ENCODE measurements at regions not wholly inside any gene's neighbourhood (a gene's known extent, or its start where the extent isn't known, plus 50 kb on each side); places are given as distances from the start of the nearest gene placed in this dataset.
"Not testable (repeated sequence)": the region's sequence is repeated elsewhere in the genome, so short reads cannot be mapped to it uniquely, and the experiment has no call there.

GRCh38 chr12:71268598-71269280, 110.9 kb upstream of the TSPAN8 start:
- Histone ChIP-seq H3K27me3 (ENCODE audit: insufficient read depth, low read length) (no peaks in the 10 kb centered on the region), H3K27ac (ENCODE audit: low read length) (no peak overlapping the region), H3K9ac (ENCODE audit: low read depth, low read length) (no peak overlapping the region), H3K4me1 (ENCODE audit: insufficient read depth, low read length) (no peaks in the 10 kb centered on the region), H3K9me3 (ENCODE audit: insufficient read depth, low read depth, low read length) (no peaks in the 10 kb centered on the region), H3K36me3 (ENCODE audit: insufficient read depth, low read depth, low read length) (no peaks in the 10 kb centered on the region), H3K4me3 (ENCODE audit: low read length) (no peak overlapping the region)

GRCh38 chr12:71266606-71267005, 108.8 kb upstream of the TSPAN8 start:
- H3K27ac ChIP-seq (ENCODE audit: low read length) = no peak overlapping the region
- no peaks in the 10 kb centered on the region for H3K9me3 ChIP-seq (ENCODE audit: insufficient read depth, low read depth, low read length)
- H3K36me3 ChIP-seq (ENCODE audit: insufficient read depth, low read depth, low read length) = no peaks in the 10 kb centered on the region
- H3K4me1 ChIP-seq (ENCODE audit: insufficient read depth, low read length) = no peaks in the 10 kb centered on the region
- no peaks in the 10 kb centered on the region for H3K27me3 ChIP-seq (ENCODE audit: insufficient read depth, low read length)
- no peak overlapping the region for H3K9ac ChIP-seq (ENCODE audit: low read depth, low read length)
- no peak overlapping the region for H3K4me3 ChIP-seq (ENCODE audit: low read length)

DNA sequence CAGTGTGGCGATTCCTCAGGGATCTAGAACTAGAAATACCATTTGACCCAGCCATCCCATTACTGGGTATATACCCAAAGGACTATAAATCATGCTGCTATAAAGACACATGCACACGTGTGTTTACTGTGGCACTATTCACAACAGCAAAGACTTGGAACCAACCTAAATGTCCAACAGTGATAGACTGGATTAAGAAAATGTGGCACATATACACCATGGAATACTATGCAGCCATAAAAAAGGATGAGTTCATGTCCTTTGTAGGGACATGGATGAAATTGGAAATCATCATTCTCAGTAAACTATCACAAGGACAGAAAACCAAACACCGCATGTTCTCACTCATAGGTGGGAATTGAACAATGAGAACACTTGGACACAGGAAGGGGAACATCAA, 107.9 kb upstream of the TSPAN8 start:
- not testable (repeated sequence) for H3K27ac ChIP-seq (ENCODE audit: low read length); H3K4me3 ChIP-seq (ENCODE audit: low read length); H3K9me3 ChIP-seq (ENCODE audit: insufficient read depth, low read depth, low read length); H3K9ac ChIP-seq (ENCODE audit: low read depth, low read length); H3K36me3 ChIP-seq (ENCODE audit: insufficient read depth, low read depth, low read length); H3K4me1 ChIP-seq (ENCODE audit: insufficient read depth, low read length); H3K27me3 ChIP-seq (ENCODE audit: insufficient read depth, low read length)

DNA sequence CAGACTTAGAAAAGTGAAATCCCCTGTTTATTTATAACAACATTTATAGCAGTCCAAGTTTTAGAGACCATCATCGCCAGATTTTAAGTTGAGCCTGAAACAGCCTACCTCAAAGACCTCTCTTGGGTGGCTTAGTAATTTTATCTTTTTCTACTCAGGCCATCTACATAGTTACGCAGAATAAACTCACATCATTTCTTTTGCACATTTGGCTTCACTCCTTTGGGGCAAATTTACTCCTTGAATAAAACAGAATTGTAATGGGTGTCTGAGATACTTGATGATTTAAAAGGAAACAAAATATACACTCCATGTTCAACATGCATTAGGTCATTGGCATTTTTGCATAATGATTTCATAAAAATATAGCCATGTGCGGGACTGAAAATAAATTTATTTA, 104.7 kb upstream of the TSPAN8 start:
- Histone ChIP-seq H3K4me3 (ENCODE audit: low read length) (no peak overlapping the region), H3K36me3 (ENCODE audit: insufficient read depth, low read depth, low read length) (no peaks in the 10 kb centered on the region), H3K9ac (ENCODE audit: low read depth, low read length) (no peak overlapping the region), H3K27ac (ENCODE audit: low read length) (no peak overlapping the region), H3K9me3 (ENCODE audit: insufficient read depth, low read depth, low read length) (no peaks in the 10 kb centered on the region), H3K4me1 (ENCODE audit: insufficient read depth, low read length) (no peaks in the 10 kb centered on the region), H3K27me3 (ENCODE audit: insufficient read depth, low read length) (no peaks in the 10 kb centered on the region)

- H3K27me3 ChIP-seq (ENCODE audit: insufficient read depth, low read length) = no peaks in the 10 kb centered on the region
- H3K9me3 ChIP-seq (ENCODE audit: insufficient read depth, low read depth, low read length) = peaks cover 20% of the 10 kb centered on the region
- H3K27ac ChIP-seq (ENCODE audit: low read length) = no peak overlapping the region
- H3K36me3 ChIP-seq (ENCODE audit: insufficient read depth, low read depth, low read length) = no peaks in the 10 kb centered on the region; the same call in 1 of the 2 replicates
- 0 out of 2 replicates have a peak, but pooled peaks cover 2% of the 10 kb centered on the region for H3K4me1 ChIP-seq (ENCODE audit: insufficient read depth, low read length)
- H3K9ac ChIP-seq (ENCODE audit: low read depth, low read length) = no peak overlapping the region
- no peak overlapping the region for H3K4me3 ChIP-seq (ENCODE audit: low read length)
Observed at GRCh38 chr12:71252473-71252872, 94.7 kb upstream of the TSPAN8 start.

GRCh38 chr12:71250166-71250565, 92.4 kb upstream of the TSPAN8 start:
- Histone ChIP-seq H3K4me3 (ENCODE audit: low read length) (no peak overlapping the region), H3K4me1 (ENCODE audit: insufficient read depth, low read length) (0 out of 2 replicates have a peak, but pooled peaks cover 2% of the 10 kb centered on the region), H3K36me3 (ENCODE audit: insufficient read depth, low read depth, low read length) (no peaks in the 10 kb centered on the region; the same call in 1 of the 2 replicates), H3K9me3 (ENCODE audit: insufficient read depth, low read depth, low read length) (peaks cover 23% of the 10 kb centered on the region), H3K27ac (ENCODE audit: low read length) (no peak overlapping the region), H3K27me3 (ENCODE audit: insufficient read depth, low read length) (no peaks in the 10 kb centered on the region), H3K9ac (ENCODE audit: low read depth, low read length) (no peak overlapping the region)

DNA sequence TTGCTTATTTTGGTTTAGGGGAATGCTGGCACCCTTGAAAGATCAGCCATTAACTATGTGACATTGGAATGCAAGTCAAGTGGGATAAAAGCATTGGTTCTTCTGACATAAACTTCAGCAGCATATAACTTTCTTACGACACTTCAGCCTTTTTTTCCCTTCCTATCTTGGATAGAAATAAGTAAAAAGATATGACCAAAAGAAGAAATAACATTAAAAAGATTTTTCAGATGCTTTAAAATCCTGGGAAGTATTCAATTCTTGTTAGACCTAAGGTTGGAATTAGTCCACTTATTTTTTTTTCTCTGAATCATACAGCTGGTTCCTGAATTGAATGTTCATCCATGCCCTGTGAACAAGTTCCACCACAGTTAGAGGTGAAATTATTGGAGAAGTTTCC, 85.6 kb upstream of the TSPAN8 start:
- Histone ChIP-seq H3K9me3 (ENCODE audit: insufficient read depth, low read depth, low read length) (0 out of 2 replicates have a peak, but pooled peaks cover 4% of the 10 kb centered on the region), H3K9ac (ENCODE audit: low read depth, low read length) (no peak overlapping the region), H3K27me3 (ENCODE audit: insufficient read depth, low read length) (no peaks in the 10 kb centered on the region), H3K4me3 (ENCODE audit: low read length) (no peak overlapping the region), H3K4me1 (ENCODE audit: insufficient read depth, low read length) (no peaks in the 10 kb centered on the region), H3K36me3 (ENCODE audit: insufficient read depth, low read depth, low read length) (no peaks in the 10 kb centered on the region), H3K27ac (ENCODE audit: low read length) (no peak overlapping the region)

DNA sequence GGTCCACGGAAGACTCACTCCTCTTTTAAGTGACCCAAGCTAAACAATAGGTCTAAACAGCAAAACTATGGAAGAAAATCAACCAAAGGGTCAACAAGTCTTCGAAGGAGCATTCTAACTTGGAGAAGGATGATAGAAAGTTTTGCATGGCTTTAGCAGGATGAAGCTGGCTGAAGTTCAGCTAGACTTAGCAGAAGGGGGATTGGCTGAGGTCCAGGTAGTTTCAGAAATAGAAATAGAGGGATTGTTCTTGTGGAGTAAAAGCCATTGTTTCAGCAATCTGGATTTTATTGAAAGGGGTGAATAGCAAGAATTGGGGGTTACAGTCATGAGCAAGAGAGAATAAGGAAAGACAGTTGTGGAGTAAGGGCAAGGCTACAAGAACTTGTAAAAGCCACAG, 84.7 kb upstream of the TSPAN8 start:
- Histone ChIP-seq H3K27me3 (ENCODE audit: insufficient read depth, low read length) (no peaks in the 10 kb centered on the region), H3K36me3 (ENCODE audit: insufficient read depth, low read depth, low read length) (no peaks in the 10 kb centered on the region), H3K4me3 (ENCODE audit: low read length) (no peak overlapping the region)

DNA sequence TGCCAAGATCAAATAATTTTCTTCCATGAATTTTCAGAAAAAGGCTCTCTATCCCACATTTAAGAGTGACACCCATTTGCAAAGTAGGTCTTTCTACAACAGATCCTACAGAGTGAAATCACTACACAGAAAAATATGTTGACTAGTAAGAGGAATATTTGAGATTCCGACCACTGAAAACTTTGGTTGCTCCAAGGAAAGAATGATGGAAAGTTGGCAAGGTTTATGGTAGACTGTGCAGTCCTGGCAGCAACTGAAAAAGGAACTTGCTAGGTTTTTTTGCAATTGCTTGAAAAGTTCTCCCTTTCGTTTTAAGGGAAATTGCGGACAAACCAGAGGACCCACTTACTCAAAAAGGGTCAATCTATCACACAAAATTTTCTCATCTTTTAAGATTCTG, 83.1 kb upstream of the TSPAN8 start:
- no peak overlapping the region for H3K9ac ChIP-seq (ENCODE audit: low read depth, low read length)
- H3K4me1 ChIP-seq (ENCODE audit: insufficient read depth, low read length) = no peaks in the 10 kb centered on the region
- no peaks in the 10 kb centered on the region for H3K27me3 ChIP-seq (ENCODE audit: insufficient read depth, low read length)
- H3K36me3 ChIP-seq (ENCODE audit: insufficient read depth, low read depth, low read length) = no peaks in the 10 kb centered on the region
- no peak overlapping the region for H3K27ac ChIP-seq (ENCODE audit: low read length)
- H3K9me3 ChIP-seq (ENCODE audit: insufficient read depth, low read depth, low read length) = no peaks in the 10 kb centered on the region
- no peak overlapping the region for H3K4me3 ChIP-seq (ENCODE audit: low read length)

More for the DNA sequence above, 84.7 kb upstream of the TSPAN8 start:
- Histone ChIP-seq H3K9me3 (ENCODE audit: insufficient read depth, low read depth, low read length) (0 out of 2 replicates have a peak, but pooled peaks cover 3% of the 10 kb centered on the region), H3K4me1 (ENCODE audit: insufficient read depth, low read length) (no peaks in the 10 kb centered on the region), H3K27ac (ENCODE audit: low read length) (no peak overlapping the region), H3K9ac (ENCODE audit: low read depth, low read length) (no peak overlapping the region)

DNA sequence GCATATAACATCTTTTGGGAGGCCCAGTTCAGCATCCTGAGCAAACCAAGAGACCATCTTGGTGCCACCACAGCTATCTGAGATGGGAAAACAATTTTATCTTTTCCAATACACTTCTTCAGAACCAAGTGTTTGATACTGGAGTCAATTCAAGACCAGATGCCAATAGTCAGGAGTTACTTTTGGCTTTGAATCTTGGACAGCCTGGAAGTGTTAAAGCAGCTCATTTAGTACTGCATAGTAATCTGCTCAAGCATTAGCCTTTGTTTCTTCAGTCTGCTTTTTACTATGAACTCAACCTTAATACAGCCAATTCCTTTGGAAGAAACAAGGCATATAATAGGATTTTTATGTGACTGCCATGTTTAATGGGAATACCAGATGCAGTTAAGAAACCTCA, 81.9 kb upstream of the TSPAN8 start:
- H3K27ac ChIP-seq (ENCODE audit: low read length) = no peak overlapping the region

DNA sequence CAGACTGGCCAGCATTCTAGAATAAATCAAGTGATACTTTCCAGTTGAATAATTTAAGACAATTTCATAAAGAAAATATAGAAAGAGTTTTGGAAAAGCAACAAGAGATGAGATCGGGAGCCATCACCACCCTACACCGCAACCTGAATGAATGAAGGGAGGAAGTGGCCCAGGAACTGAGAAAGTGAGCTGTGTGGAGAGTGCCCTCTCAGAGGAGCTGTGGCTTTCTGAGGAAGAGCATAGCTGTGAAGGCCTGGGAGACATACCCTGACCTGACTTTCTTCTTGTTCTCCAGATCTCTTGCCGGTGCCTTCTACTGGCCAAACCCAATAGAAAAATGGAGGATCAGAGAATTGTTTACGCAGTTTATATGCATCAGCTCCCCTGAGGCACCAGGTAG, 79.3 kb upstream of the TSPAN8 start:
- H3K4me3 ChIP-seq (ENCODE audit: low read length) = no peak overlapping the region
- H3K27ac ChIP-seq (ENCODE audit: low read length) = no peak overlapping the region
- no peaks in the 10 kb centered on the region for H3K4me1 ChIP-seq (ENCODE audit: insufficient read depth, low read length)
- no peaks in the 10 kb centered on the region for H3K27me3 ChIP-seq (ENCODE audit: insufficient read depth, low read length)
- H3K36me3 ChIP-seq (ENCODE audit: insufficient read depth, low read depth, low read length) = no peaks in the 10 kb centered on the region
- H3K9me3 ChIP-seq (ENCODE audit: insufficient read depth, low read depth, low read length) = no peaks in the 10 kb centered on the region
- no peak overlapping the region for H3K9ac ChIP-seq (ENCODE audit: low read depth, low read length)

More for the DNA sequence above, 81.9 kb upstream of the TSPAN8 start:
- Histone ChIP-seq H3K9ac (ENCODE audit: low read depth, low read length) (no peak overlapping the region), H3K4me1 (ENCODE audit: insufficient read depth, low read length) (no peaks in the 10 kb centered on the region), H3K4me3 (ENCODE audit: low read length) (no peak overlapping the region), H3K36me3 (ENCODE audit: insufficient read depth, low read depth, low read length) (no peaks in the 10 kb centered on the region), H3K27me3 (ENCODE audit: insufficient read depth, low read length) (no peaks in the 10 kb centered on the region), H3K9me3 (ENCODE audit: insufficient read depth, low read depth, low read length) (no peaks in the 10 kb centered on the region)

DNA sequence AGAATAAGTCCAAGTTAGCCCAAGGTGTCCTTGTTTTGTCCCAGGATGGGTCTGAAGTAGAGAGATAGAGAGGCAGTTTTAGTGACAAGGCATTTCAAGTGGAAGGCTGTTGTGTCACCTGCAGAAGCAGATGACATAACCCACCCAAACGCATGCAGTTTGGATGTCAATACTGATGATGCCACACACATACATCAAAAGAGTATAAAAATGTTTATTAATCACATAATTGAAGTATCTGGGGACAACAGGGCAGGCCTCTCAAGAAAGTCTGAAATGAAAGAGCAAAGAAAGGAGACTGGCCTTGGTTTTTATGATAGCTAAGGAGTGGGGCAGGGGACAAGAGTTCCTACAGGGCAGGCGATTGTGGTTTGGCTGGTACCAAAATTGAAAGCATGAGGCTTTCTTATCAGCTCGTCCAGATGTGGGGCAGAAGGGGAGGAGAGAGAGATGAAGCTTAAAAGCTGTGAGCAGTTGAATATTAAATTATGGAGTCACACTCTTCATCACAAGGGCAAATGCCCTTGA, 78.4 kb upstream of the TSPAN8 start:
- no peaks in the 10 kb centered on the region for H3K36me3 ChIP-seq (ENCODE audit: insufficient read depth, low read depth, low read length)
- no peaks in the 10 kb centered on the region for H3K4me1 ChIP-seq (ENCODE audit: insufficient read depth, low read length)
- no peaks in the 10 kb centered on the region for H3K9me3 ChIP-seq (ENCODE audit: insufficient read depth, low read depth, low read length)
- H3K4me3 ChIP-seq (ENCODE audit: low read length) = no peak overlapping the region
- H3K9ac ChIP-seq (ENCODE audit: low read depth, low read length) = no peak overlapping the region
- no peak overlapping the region for H3K27ac ChIP-seq (ENCODE audit: low read length)
- H3K27me3 ChIP-seq (ENCODE audit: insufficient read depth, low read length) = no peaks in the 10 kb centered on the region
